ENCODE measurements at regions not wholly inside any gene's neighbourhood (a gene's known extent, or its start where the extent isn't known, plus 50 kb on each side); places are given as distances from the start of the nearest gene placed in this dataset.

- POLR2A ChIA-PET = no interaction called here
- Histone ChIP-seq H3K4me3 (no peak overlapping the region), H3K4me2 (no peak overlapping the region), H3K27ac (no peak overlapping the region), H3K4me1 (no peaks in the 10 kb centered on the region), H3K9me3 (no peaks in the 10 kb centered on the region)
- TF ChIP-seq FOXS1 (CRISPR knock-in tag; IDR thresholded peaks at IDR 0.05) = no peak
- no peak for TF ChIP-seq HEYL (CRISPR knock-in tag; IDR thresholded peaks at IDR 0.05)
- no peak for TF ChIP-seq SMC3 (IDR thresholded peaks at IDR 0.05)
- TF ChIP-seq REST (IDR thresholded peaks at IDR 0.05) = no peak
- TF ChIP-seq E2F6 (IDR thresholded peaks at IDR 0.05; ENCODE audit: borderline replicate concordance, low read depth) = no peak
- TF ChIP-seq NPAS2 (CRISPR knock-in tag; IDR thresholded peaks at IDR 0.05; ENCODE audit: borderline replicate concordance) = no peak
- TF ChIP-seq MAFK (IDR thresholded peaks at IDR 0.05; ENCODE audit: partially characterized antibody) = no peak
- no peak for FAIRE-seq
- DNase-seq (ENCODE audit: low read depth in 1 of 2, low spot score in 1 of 2) = no peak
- 18% methylated on average over 9 of the region's 13 CpGs for WGBS (ENCODE audit: missing lambda C conversion rate)
- CTCF ChIA-PET = no interaction called here
- no peak for ATAC-seq
Measured at GRCh38 chr3:84755860-84756259, 202.9 kb upstream of the CADM2 start.

- no peak overlapping the region for H3K4me3 ChIP-seq
- WGBS (ENCODE audit: missing lambda C conversion rate) = 17% methylated on average over 4 of the region's 4 CpGs
- H3K27ac ChIP-seq = no peak overlapping the region
- no peak overlapping the region for H3K4me2 ChIP-seq
- FAIRE-seq (no peak), ATAC-seq (no peak), DNase-seq (ENCODE audit: low read depth in 1 of 2, low spot score in 1 of 2) (no peak)
- TF ChIP-seq ZC3H11A (IDR thresholded peaks at IDR 0.05) (no peak), JUNB (IDR thresholded peaks at IDR 0.05) (no peak), RARB (CRISPR knock-in tag; IDR thresholded peaks at IDR 0.05) (no peak), CTCF (IDR thresholded peaks at IDR 0.05) (no peak), GATA3 (IDR thresholded peaks at IDR 0.05; ENCODE audit: borderline replicate concordance) (no peak), USF2 (IDR thresholded peaks at IDR 0.05) (no peak), POLR2A (IDR thresholded peaks at IDR 0.05; ENCODE audit: low read length) (no peak), NPAS2 (CRISPR knock-in tag; IDR thresholded peaks at IDR 0.05; ENCODE audit: borderline replicate concordance) (no peak)
- no peaks in the 10 kb centered on the region for H3K9me3 ChIP-seq
- no peaks in the 10 kb centered on the region for H3K4me1 ChIP-seq
- ChIA-PET CTCF (no interaction called here), POLR2A (no interaction called here)
Measured at GRCh38 chr3:84759361-84759760, 199.4 kb upstream of the CADM2 start.

- FAIRE-seq = no peak
- ChIA-PET POLR2A (no interaction called here), CTCF (no interaction called here)
- no peak for DNase-seq (ENCODE audit: low read depth in 1 of 2, low spot score in 1 of 2)
- peaks cover 8% of the 10 kb centered on the region; the same call in 1 of the 3 replicates for H3K9me3 ChIP-seq
- no peak overlapping the region for H3K4me2 ChIP-seq
- ATAC-seq = no peak
- no peaks in the 10 kb centered on the region for H3K4me1 ChIP-seq
- no peak overlapping the region for H3K4me3 ChIP-seq
- WGBS (ENCODE audit: missing lambda C conversion rate) = 22% methylated on average over 1 of the region's 1 CpG
- no peak overlapping the region for H3K27ac ChIP-seq
- TF ChIP-seq ELK1 (IDR thresholded peaks at IDR 0.05; ENCODE audit: low read depth, low read length) (no peak), HOXA7 (CRISPR knock-in tag; IDR thresholded peaks at IDR 0.05) (no peak), HES2 (IDR thresholded peaks at IDR 0.05) (no peak), KDM1A (IDR thresholded peaks at IDR 0.05; ENCODE audit: low read depth) (no peak), NPAS2 (CRISPR knock-in tag; IDR thresholded peaks at IDR 0.05; ENCODE audit: borderline replicate concordance) (no peak), ZFP36 (IDR thresholded peaks at IDR 0.05; ENCODE audit: borderline replicate concordance, partially characterized antibody) (no peak), USF2 (IDR thresholded peaks at IDR 0.05) (no peak), RAD21 (conservative IDR thresholded peaks at IDR 0.05 in 1 of 2, IDR thresholded peaks at IDR 0.05 in 1 of 2) (no peak), RFX5 (IDR thresholded peaks at IDR 0.05) (no peak), RARB (CRISPR knock-in tag; IDR thresholded peaks at IDR 0.05) (no peak), PBX3 (IDR thresholded peaks at IDR 0.05) (no peak), ZSCAN20 (CRISPR knock-in tag; IDR thresholded peaks at IDR 0.05) (no peak), CHD2 (IDR thresholded peaks at IDR 0.05; ENCODE audit: low read length, partially characterized antibody) (no peak), MAFK (IDR thresholded peaks at IDR 0.05; ENCODE audit: partially characterized antibody) (no peak)
Measured at GRCh38 chr3:84772841-84773240, 185.9 kb upstream of the CADM2 start.

Measured in A549 (cell line).